SW 1271 (cell line): ENCODE measurements at regions not wholly inside any gene's neighbourhood (a gene's known extent, or its start where the extent isn't known, plus 50 kb on each side); places are given as distances from the start of the nearest gene placed in this dataset.

Source experiments
- DNase-seq, 2 experiments: peaks; one replicate each; lab custom pipeline; 2025; lab: John Stamatoyannopoulos, UW

- DNase-seq = no peak
Measured at GRCh38 chr6:169082817-169083507, 170.7 kb downstream of the THBS2 start.

DNA sequence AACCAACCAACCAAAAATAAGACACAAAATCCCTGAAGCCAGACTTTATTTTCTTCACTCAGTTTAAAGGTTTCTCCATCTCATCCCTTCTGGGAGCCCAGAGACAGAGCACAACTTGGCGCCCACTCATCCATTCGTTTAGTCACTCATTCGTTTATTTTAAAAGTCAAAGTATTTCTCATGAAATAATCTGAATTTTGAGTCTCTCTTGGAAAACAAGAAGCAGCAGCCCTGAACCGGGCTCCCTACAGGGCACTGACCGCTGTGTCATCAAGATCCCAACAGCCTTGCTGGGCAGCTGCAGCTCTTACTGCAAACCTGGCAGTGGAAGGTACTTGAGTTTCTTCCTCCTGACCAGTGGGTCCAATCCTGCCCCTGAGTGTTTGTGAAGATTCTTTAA, 171.6 kb downstream of the THBS2 start:
- no peak for DNase-seq

DNA sequence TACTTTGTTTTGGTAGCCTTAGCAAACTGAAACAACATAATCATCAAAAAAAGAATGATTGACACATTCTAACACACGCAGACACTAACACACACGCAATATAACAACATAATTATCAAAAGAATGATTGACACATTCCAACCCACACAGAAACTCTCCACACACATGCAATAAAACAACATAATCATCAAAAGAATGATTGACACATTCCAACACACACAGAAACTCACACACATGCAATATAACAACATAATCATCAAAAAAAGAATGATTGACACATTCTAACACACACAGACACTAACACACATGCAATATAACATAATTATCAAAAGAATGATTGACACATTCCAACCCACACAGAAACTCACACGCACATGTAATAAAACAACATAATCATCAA, 172.4 kb downstream of the THBS2 start:
- no peak for DNase-seq

- DNase-seq = no peak
Measured at GRCh38 chr6:169079650-169080049, 174.0 kb downstream of the THBS2 start.

DNA sequence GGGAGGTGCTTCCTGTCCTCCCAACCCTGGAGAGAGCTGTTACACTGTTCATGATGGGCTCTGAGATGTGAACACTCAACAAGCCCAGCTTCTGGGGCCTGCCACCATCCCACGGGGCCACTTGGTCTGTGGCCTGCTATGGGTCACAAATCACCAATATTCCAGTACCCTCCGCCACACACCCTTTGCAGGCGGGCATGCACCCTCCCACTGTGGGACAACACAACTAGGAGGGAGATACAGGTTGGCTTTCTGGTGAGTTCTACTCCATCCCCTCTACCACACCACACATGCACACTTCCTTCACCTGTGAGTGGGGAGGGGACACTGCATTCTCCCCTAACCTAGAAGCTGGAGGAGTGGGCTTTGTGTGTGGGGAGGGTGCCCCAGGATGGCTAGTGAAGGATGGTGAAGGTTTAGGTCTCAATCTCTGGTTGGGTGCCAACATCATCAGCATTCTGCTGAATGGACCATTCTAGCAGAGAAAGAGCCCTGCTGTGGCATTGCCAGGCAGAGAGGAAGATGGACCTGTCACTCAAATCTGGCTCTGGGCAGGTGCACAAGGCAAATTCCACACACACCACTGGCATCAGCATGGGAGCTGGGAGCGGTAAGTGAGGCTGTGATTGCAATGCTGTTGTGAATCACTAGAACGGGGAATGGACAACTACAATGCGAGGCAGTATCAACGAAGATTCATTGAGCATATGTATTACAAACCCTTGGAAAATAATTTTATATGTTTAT, 175.1 kb downstream of the THBS2 start:
- DNase-seq = no peak

- DNase-seq = no peak
Measured at GRCh38 chr6:169075915-169076654, 177.6 kb downstream of the THBS2 start.

GRCh38 chr6:169075211-169075914, 178.3 kb downstream of the THBS2 start:
- no peak for DNase-seq

DNA sequence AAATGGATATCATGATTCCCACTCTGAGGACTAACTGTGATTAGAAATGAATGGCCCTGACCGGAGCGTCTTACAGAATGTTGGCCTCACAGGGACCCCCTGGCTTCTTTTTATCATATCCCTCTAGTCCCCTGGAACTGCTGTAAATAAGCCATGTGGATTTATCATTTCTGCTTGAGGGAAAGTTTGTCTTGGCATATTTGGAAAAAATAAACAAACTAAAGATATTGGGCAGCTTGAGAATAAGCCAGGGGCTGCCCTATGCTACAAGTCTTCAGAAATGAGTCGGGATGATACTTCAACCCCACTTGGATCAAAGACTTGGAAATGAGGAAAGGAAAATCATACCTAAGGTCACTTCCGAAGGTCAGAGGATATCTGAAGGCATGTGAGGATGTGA, 179.1 kb downstream of the THBS2 start:
- DNase-seq = no peak

DNA sequence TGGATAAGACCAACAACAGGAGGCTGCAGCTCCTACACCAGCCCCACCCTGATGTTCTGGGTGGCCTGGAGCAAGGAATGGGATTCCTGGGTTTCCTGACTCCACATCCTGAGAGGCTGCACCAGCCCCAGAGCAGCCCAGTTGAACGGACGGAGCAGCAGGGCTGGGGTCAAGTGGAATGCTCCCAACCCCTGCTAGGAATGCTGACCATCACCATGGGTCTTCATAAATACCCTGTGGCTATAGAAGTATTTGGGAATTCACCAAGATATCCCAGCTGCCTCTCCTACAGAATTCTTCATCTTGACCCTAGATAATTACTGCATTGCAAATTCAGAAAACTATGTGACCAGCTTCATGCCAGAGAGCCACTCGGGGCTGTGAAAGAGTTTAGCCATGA, 180.3 kb downstream of the THBS2 start:
- DNase-seq = no peak

DNA sequence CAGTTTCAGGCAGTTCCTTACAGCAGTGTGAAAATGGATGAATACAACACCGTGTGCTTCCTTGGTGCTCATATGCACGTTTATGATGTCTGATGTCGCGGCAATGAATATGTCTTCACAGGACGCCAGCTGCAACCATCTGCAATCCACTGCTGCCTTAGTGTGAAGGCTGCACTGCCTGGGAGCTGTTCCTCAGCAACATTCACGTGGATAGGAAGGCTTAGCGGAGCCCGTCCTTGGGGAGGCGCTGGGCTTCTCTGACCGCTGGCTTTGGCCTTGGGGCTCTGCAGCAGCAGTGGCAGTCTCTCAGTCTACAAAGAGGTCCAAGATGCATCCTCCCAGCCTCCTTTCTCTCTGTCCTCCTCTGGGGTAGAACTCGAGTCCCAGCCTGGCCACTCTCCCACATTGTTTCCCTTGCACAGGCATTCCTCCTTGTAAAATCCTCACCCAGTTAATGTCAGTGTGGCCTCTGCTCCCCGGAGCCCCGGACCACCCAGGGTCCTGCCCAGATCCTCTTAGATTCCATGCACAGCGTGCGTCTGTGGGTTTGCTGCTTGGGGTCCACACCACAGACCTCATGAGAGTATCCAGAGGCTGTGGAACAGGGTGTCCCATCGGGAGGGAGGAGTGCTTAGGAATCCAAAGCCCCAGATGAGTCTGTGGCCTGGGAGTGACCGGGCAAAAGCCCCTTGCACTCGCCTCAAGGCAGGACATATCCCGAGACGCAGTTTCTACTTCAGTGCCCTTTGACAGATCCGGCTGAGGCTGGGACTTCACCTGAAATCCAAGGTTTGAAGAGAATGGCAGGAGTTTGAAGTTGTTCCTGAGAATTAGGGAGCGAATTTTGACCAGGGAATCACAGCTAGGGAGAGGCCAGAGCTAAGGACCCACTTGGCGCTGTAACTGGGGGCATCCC, 181.3 kb downstream of the THBS2 start:
- DNase-seq = no peak

DNA sequence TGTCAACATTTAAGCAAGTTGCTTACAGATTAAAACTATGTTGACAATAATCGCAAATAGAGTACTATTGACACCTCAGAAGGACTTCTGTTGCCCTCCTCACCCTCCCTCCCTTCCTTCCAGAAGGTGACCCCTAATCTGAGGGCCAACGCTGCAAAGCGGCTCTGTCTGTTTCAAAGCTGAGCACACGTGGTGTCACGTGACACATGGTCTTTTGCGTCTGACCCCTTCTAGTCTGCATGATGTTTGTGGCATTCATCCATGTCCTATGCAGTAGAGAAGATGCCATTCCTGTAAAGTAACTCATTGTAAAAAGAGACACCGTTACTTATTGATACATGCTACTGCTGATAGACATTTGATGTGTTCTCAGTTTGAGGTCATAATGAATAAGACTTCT, 182.3 kb downstream of the THBS2 start:
- no peak for DNase-seq

GRCh38 chr6:169070506-169071176, 183.0 kb downstream of the THBS2 start:
- DNase-seq = peak; percentile 68 to 70

GRCh38 chr6:169069356-169069755, 184.3 kb downstream of the THBS2 start:
- DNase-seq = no peak

- no peak for DNase-seq
Measured at GRCh38 chr6:169064194-169064593, 189.5 kb downstream of the THBS2 start.

GRCh38 chr6:169062272-169062671, 191.4 kb downstream of the THBS2 start:
- no peak for DNase-seq

DNA sequence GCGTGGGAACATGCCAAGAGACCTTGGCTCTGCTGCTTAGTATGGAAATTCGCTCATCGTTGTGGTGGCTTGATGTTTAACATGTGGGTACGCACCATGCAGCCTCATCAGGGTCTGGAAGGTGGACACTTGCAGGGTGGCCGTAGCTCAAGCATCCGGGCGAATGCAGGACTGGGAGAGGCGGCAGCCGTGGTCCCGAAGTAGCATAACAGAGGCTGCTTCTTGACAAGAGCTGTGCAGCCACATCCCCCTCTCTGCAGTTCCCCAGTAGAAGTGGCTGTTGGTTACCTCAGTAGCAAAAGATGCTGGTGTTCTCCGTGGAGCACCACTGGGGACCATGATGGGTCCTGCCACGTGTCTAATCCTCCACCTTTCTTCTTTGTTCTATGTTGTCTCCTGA, 195.0 kb downstream of the THBS2 start:
- DNase-seq = no peak

DNA sequence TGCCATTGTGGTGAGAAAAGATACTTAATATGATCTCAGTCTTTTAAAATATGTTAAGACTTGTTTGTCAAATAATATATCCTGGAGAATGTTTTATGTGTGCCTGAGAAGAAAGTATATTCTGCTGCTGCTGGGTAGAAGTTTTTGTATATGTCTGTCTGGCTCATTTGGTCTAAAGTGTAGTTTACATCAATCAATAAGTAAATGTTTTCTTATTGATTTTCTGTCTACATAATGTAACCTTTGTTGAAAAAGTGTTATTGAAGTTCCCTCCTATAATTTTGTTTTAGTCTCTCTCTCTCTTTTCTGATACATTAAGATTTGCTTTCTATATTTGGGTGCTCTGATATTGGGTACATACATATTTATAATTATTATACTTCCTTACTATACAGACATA, 201.2 kb downstream of the THBS2 start:
- DNase-seq = no peak

DNA sequence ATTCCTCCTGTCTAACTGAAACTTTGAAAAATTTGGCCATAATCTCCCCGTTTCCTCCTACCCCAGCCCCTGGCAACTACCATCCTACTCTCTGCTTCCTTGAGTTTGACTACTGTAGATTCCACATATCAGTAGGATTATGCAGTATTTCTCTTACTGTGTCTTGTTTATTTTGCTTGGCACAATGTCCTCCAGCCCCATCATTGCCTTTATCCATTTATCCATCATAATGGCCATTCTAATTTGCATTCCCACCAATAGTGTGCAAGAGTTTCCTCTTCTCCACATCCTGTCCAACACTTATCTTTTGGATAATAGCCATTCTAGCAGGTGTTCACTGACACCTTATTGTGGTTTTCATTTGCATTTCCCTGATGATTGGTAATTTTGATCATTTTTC, 202.3 kb downstream of the THBS2 start:
- DNase-seq = no peak

DNA sequence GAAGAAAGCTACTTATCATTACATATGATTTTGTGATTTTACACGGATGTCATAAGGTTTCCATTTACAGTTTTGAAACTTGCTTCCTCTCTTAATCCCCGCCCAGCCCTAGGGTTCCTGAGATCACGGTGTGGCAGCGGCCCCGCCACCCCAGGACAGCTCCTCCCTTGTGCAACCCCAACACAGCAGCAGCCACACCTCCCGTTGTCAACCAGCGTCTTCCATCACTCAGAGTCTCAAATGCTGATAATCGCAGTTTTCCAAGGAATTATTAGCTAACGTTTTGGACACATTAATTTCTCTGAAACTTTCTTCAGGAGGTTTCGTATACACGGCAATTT, 204.8 kb downstream of the THBS2 start:
- DNase-seq = no peak

GRCh38 chr6:169048185-169048864, 205.3 kb downstream of the THBS2 start:
- no peak for DNase-seq
